ENCODE measurements at regions not wholly inside any gene's neighbourhood (a gene's known extent, or its start where the extent isn't known, plus 50 kb on each side); places are given as distances from the start of the nearest gene placed in this dataset.

- H3K27me3 Mint-ChIP-seq (ENCODE audit: low read depth), result no peaks in the 10 kb centered on the region
- no peaks in the 10 kb centered on the region for H3K4me1 Mint-ChIP-seq (ENCODE audit: low read depth)
- no peak overlapping the region for H3K4me3 Mint-ChIP-seq
- no peak for ATAC-seq
- no peaks in the 10 kb centered on the region for H3K36me3 Mint-ChIP-seq (ENCODE audit: insufficient read depth)
- no peak for DNase-seq
- H3K9me3 Mint-ChIP-seq, result peaks cover 3% of the 10 kb centered on the region
Measured at GRCh38 chr18:53689886-53690285, 534.6 kb downstream of the MBD2 start.

GRCh38 chr18:53686965-53687364 is 537.5 kb downstream of the MBD2 start:
- no peak overlapping the region for H3K4me3 Mint-ChIP-seq
- no peaks in the 10 kb centered on the region for H3K36me3 Mint-ChIP-seq (ENCODE audit: insufficient read depth)
- no peaks in the 10 kb centered on the region for H3K27me3 Mint-ChIP-seq (ENCODE audit: low read depth)
- DNase-seq, result no peak
- peaks cover 4% of the 10 kb centered on the region for H3K9me3 Mint-ChIP-seq
- no peak for ATAC-seq
- H3K4me1 Mint-ChIP-seq (ENCODE audit: low read depth), result no peaks in the 10 kb centered on the region

GRCh38 chr18:53682796-53683195 is 541.7 kb downstream of the MBD2 start:
- Mint-ChIP-seq H3K27me3 (ENCODE audit: low read depth) (no peaks in the 10 kb centered on the region), H3K9me3 (peaks cover 4% of the 10 kb centered on the region)
- ATAC-seq, result no peak

DNA sequence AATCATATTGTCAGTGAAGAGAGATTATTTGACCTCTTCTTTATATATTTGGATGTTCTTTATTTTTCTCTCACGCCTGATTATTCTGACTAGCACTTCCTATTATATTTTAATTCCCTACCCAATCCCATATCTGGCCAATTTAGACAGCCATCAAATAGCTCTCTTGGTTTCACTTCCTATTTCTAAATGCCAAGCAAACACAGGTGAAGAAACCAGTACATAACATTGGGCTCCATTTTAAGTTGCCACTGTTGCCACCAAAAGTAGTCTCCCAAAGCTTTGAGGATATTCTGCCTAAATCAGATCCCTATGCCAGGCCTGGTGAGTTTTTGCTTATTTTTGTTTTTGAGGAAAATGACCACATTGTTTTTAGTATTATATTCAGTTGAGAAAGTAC is 547.0 kb downstream of the MBD2 start:
- H3K27me3 Mint-ChIP-seq (ENCODE audit: low read depth), result no peaks in the 10 kb centered on the region
- DNase-seq, result no peak
- H3K9me3 Mint-ChIP-seq, result peaks cover 6% of the 10 kb centered on the region
- no peaks in the 10 kb centered on the region for H3K4me1 Mint-ChIP-seq (ENCODE audit: low read depth)
- no peak overlapping the region for H3K4me3 Mint-ChIP-seq
- ATAC-seq, result no peak
- H3K36me3 Mint-ChIP-seq (ENCODE audit: insufficient read depth), result no peaks in the 10 kb centered on the region

More at GRCh38 chr18:53682796-53683195, 541.7 kb downstream of the MBD2 start:
- no peak overlapping the region for H3K4me3 Mint-ChIP-seq
- DNase-seq, result no peak
- H3K36me3 Mint-ChIP-seq (ENCODE audit: insufficient read depth), result no peaks in the 10 kb centered on the region
- H3K4me1 Mint-ChIP-seq (ENCODE audit: low read depth), result no peaks in the 10 kb centered on the region

- Mint-ChIP-seq H3K4me3 (no peak overlapping the region), H3K36me3 (ENCODE audit: insufficient read depth) (no peaks in the 10 kb centered on the region), H3K9me3 (peaks cover 15% of the 10 kb centered on the region), H3K4me1 (ENCODE audit: low read depth) (no peaks in the 10 kb centered on the region), H3K27me3 (ENCODE audit: low read depth) (no peaks in the 10 kb centered on the region)
- DNase-seq (no peak), ATAC-seq (no peak)
Measured at GRCh38 chr18:53665701-53666100, 558.8 kb downstream of the MBD2 start.

- H3K4me3 Mint-ChIP-seq, result no peak overlapping the region
- H3K4me1 Mint-ChIP-seq (ENCODE audit: low read depth), result no peaks in the 10 kb centered on the region
- ATAC-seq (no peak), DNase-seq (no peak)
- H3K9me3 Mint-ChIP-seq, result peaks cover 12% of the 10 kb centered on the region
- no peaks in the 10 kb centered on the region for H3K27me3 Mint-ChIP-seq (ENCODE audit: low read depth)
- H3K36me3 Mint-ChIP-seq (ENCODE audit: insufficient read depth), result no peaks in the 10 kb centered on the region
Measured at GRCh38 chr18:53664575-53664974, 559.9 kb downstream of the MBD2 start.

GRCh38 chr18:53660306-53660705 is 564.2 kb downstream of the MBD2 start:
- Mint-ChIP-seq H3K36me3 (ENCODE audit: insufficient read depth) (no peaks in the 10 kb centered on the region), H3K9me3 (peaks cover 17% of the 10 kb centered on the region), H3K4me1 (ENCODE audit: low read depth) (no peaks in the 10 kb centered on the region), H3K4me3 (no peak overlapping the region), H3K27me3 (ENCODE audit: low read depth) (no peaks in the 10 kb centered on the region)
- DNase-seq (no peak), ATAC-seq (no peak)

GRCh38 chr18:53657257-53657656 is 567.2 kb downstream of the MBD2 start:
- no peaks in the 10 kb centered on the region for H3K36me3 Mint-ChIP-seq (ENCODE audit: insufficient read depth)
- H3K27me3 Mint-ChIP-seq (ENCODE audit: low read depth), result no peaks in the 10 kb centered on the region
- no peaks in the 10 kb centered on the region for H3K4me1 Mint-ChIP-seq (ENCODE audit: low read depth)
- no peak overlapping the region for H3K4me3 Mint-ChIP-seq
- no peak for ATAC-seq
- H3K9me3 Mint-ChIP-seq, result peaks cover 14% of the 10 kb centered on the region
- no peak for DNase-seq

GRCh38 chr18:53649621-53650020 is 574.8 kb downstream of the MBD2 start:
- Mint-ChIP-seq H3K9me3 (peaks cover 4% of the 10 kb centered on the region), H3K27me3 (ENCODE audit: low read depth) (no peaks in the 10 kb centered on the region), H3K36me3 (ENCODE audit: insufficient read depth) (no peaks in the 10 kb centered on the region), H3K4me3 (no peak overlapping the region), H3K4me1 (ENCODE audit: low read depth) (no peaks in the 10 kb centered on the region)
- ATAC-seq, result no peak
- DNase-seq, result no peak

DNA sequence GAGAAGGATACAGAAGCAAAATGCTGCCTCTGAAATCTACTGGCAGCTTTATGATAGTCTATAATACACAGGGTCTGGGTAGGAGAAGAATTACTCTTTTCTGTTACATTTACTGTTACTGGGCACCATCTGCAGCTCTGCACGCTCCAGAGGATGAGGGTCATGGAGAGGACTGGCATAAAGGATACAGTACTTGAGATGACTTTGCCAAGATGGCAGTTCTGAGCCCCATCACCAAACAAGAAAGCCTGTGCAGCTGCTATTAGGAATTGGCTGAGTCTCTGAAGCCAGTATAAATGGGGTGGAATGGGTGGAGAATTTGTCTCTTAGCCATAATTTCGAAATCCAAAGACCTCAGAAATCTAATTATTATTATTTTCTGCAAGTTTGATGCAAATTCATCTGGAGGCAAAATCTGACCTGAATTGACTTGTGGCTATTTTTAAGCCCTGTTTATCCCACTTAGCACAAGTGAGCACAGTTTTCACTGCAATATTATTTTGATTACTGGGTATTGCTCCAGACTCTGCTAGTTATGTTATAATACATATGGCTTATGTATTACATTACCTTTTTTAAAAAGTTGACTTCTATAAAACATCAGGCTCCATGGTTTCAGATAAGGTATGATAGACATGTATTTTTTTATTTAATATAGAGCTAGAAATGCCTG is 579.5 kb downstream of the MBD2 start:
- H3K4me1 Mint-ChIP-seq (ENCODE audit: low read depth), result no peaks in the 10 kb centered on the region
- no peak for DNase-seq
- H3K36me3 Mint-ChIP-seq (ENCODE audit: insufficient read depth), result no peaks in the 10 kb centered on the region
- no peak for ATAC-seq
- H3K4me3 Mint-ChIP-seq, result no peak overlapping the region
- H3K27me3 Mint-ChIP-seq (ENCODE audit: low read depth), result no peaks in the 10 kb centered on the region
- no peaks in the 10 kb centered on the region for H3K9me3 Mint-ChIP-seq

GRCh38 chr18:53639687-53640086 is 584.8 kb downstream of the MBD2 start:
- no peak for ATAC-seq
- no peaks in the 10 kb centered on the region for H3K27me3 Mint-ChIP-seq (ENCODE audit: low read depth)
- no peaks in the 10 kb centered on the region for H3K4me1 Mint-ChIP-seq (ENCODE audit: low read depth)
- H3K36me3 Mint-ChIP-seq (ENCODE audit: insufficient read depth), result no peaks in the 10 kb centered on the region
- H3K4me3 Mint-ChIP-seq, result no peak overlapping the region
- peaks cover 5% of the 10 kb centered on the region for H3K9me3 Mint-ChIP-seq
- DNase-seq, result no peak

GRCh38 chr18:53629337-53629736 is 595.1 kb downstream of the MBD2 start:
- H3K27me3 Mint-ChIP-seq (ENCODE audit: low read depth), result no peaks in the 10 kb centered on the region
- H3K4me3 Mint-ChIP-seq, result no peak overlapping the region
- DNase-seq (no peak), ATAC-seq (no peak)
- H3K4me1 Mint-ChIP-seq (ENCODE audit: low read depth), result no peaks in the 10 kb centered on the region
- no peaks in the 10 kb centered on the region for H3K36me3 Mint-ChIP-seq (ENCODE audit: insufficient read depth)
- peaks cover 30% of the 10 kb centered on the region for H3K9me3 Mint-ChIP-seq

DNA sequence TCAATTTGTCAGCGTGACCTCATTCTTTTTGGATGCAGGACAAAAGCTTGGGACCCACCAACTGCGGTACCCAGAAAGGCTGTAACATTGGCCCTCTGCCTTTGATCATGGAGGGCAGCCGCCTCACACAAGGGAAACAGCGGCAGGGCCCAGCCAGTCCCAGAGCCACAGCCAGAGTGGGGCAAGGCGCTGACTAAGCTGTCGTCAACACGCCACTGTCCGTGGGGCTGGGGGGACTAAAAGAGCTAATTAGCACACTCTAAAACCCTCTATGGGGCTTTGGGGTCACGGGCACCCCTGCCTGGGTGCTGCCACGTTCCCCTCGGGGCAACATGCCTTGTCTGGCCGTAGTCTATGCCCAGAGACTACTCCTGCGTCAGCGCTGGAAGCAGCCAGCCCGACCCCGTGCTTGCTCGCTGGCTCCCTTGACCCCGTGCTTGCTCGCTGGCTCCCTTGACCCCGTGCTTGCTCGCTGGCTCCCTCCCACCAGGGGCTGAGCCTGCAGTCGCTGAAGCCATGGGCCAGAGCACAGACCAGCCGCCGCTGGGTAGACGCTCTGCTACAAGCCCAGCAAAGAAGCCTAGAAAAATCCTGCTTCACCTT is 598.4 kb downstream of the MBD2 start:
- H3K9me3 Mint-ChIP-seq, result peaks cover 18% of the 10 kb centered on the region
- no peak for ATAC-seq
- DNase-seq, result no peak
- H3K36me3 Mint-ChIP-seq (ENCODE audit: insufficient read depth), result no peaks in the 10 kb centered on the region
- no peaks in the 10 kb centered on the region for H3K4me1 Mint-ChIP-seq (ENCODE audit: low read depth)
- H3K27me3 Mint-ChIP-seq (ENCODE audit: low read depth), result no peaks in the 10 kb centered on the region
- no peak overlapping the region for H3K4me3 Mint-ChIP-seq

- H3K36me3 Mint-ChIP-seq (ENCODE audit: insufficient read depth), result no peaks in the 10 kb centered on the region
- no peaks in the 10 kb centered on the region for H3K27me3 Mint-ChIP-seq (ENCODE audit: low read depth)
- DNase-seq (no peak), ATAC-seq (no peak)
- H3K9me3 Mint-ChIP-seq, result peaks cover 4% of the 10 kb centered on the region
- H3K4me3 Mint-ChIP-seq, result no peak overlapping the region
- no peaks in the 10 kb centered on the region for H3K4me1 Mint-ChIP-seq (ENCODE audit: low read depth)
Measured at GRCh38 chr18:53610957-53611356, 613.5 kb downstream of the MBD2 start.

- peaks cover 4% of the 10 kb centered on the region for H3K9me3 Mint-ChIP-seq
- H3K4me1 Mint-ChIP-seq (ENCODE audit: low read depth), result no peaks in the 10 kb centered on the region
- no peak overlapping the region for H3K4me3 Mint-ChIP-seq
- H3K27me3 Mint-ChIP-seq (ENCODE audit: low read depth), result no peaks in the 10 kb centered on the region
- DNase-seq (no peak), ATAC-seq (no peak)
- H3K36me3 Mint-ChIP-seq (ENCODE audit: insufficient read depth), result no peaks in the 10 kb centered on the region
Measured at GRCh38 chr18:53606792-53607191, 617.7 kb downstream of the MBD2 start.

All from activated T-cell treated with anti-CD3 and anti-CD28 coated beads, Interleukin-2, amount 50 U/mL, for 4 hours (primary cell).